Neuronal stem cell (in vitro differentiated cells): ENCODE measurements at regions not wholly inside any gene's neighbourhood (a gene's known extent, or its start where the extent isn't known, plus 50 kb on each side); places are given as distances from the start of the nearest gene placed in this dataset.

Experiments
- DNase-seq: peaks from one replicate; pipeline ENCODE4 v3.0.0-alpha.2; 2013; ENCODE audit warnings: low spot score
- H2AFZ ChIP-seq: one replicate; pipeline ENCODE4 v1.6.1; 2013; ENCODE audit warnings: mild to moderate bottlenecking, low read length, inconsistent platforms
- H2AK5ac ChIP-seq: 2 replicates; pipeline ENCODE4 v1.6.1; 2013; ENCODE audit warnings: low read depth, mild to moderate bottlenecking, inconsistent platforms, low read length, moderate library complexity, mixed read lengths
- H2BK120ac ChIP-seq: 2 replicates; pipeline ENCODE4 v1.6.1; 2013; ENCODE audit warnings: low read depth, mild to moderate bottlenecking, inconsistent platforms, low read length, moderate library complexity, mixed read lengths
- H2BK12ac ChIP-seq: one replicate; pipeline ENCODE4 v1.6.1; 2013; ENCODE audit warnings: low read length, inconsistent platforms
- H2BK15ac ChIP-seq: 2 replicates; pipeline ENCODE4 v1.6.1; 2013; ENCODE audit warnings: mild to moderate bottlenecking, low read length, inconsistent platforms, mixed read lengths
- H2BK5ac ChIP-seq: one replicate; pipeline ENCODE4 v1.6.1; 2013; ENCODE audit warnings: inconsistent platforms, mild to moderate bottlenecking, low read length, moderate library complexity
- H3K14ac ChIP-seq: one replicate; pipeline ENCODE4 v1.6.1; 2013; ENCODE audit warnings: low read length, inconsistent platforms
- H3K18ac ChIP-seq: 2 replicates; pipeline ENCODE4 v1.6.1; 2013; ENCODE audit warnings: low read length, inconsistent platforms
- H3K23ac ChIP-seq: 2 replicates; pipeline ENCODE4 v1.6.1; 2013; ENCODE audit warnings: low read depth, mild to moderate bottlenecking, mixed read lengths, low read length, inconsistent platforms; ENCODE audit not compliant: poor library complexity
- H3K27ac ChIP-seq: replicated peaks from 3 replicates; pipeline ENCODE4 v1.5.1; 2013; ENCODE audit warnings: low read length, inconsistent platforms
- H3K27me3 ChIP-seq, 3 experiments: 2 replicates each; pipeline ENCODE4 v1.6.1; 2013; ENCODE audit warnings: low read length in 3 of 3, mild to moderate bottlenecking in 2 of 3, inconsistent platforms in 1 of 3, low read depth in 1 of 3, mixed read lengths in 1 of 3, moderate library complexity in 1 of 3; ENCODE audit not compliant: control insufficient read depth in 3 of 3, insufficient read depth in 3 of 3
- H3K36me3 ChIP-seq, 2 donors: replicated peaks in 1 of 2; 2 replicates each; pipeline ENCODE4 v1.6.1; 2013; ENCODE audit warnings: low read length in 2 of 2; ENCODE audit not compliant: control insufficient read depth in 2 of 2, insufficient read depth in 2 of 2
- H3K4ac ChIP-seq: 2 replicates; pipeline ENCODE4 v1.6.1; 2013; ENCODE audit warnings: inconsistent platforms, mild to moderate bottlenecking, low read length, moderate library complexity
- H3K4me1 ChIP-seq, 2 donors: 1 replicate in 1 of 2; 2 replicates in 1 of 2; pipeline ENCODE4 v1.6.1; 2013; ENCODE audit warnings: low read length in 2 of 2, low read depth in 1 of 2; ENCODE audit not compliant: control insufficient read depth in 2 of 2, insufficient read depth in 1 of 2
- H3K4me2 ChIP-seq: one replicate; pipeline ENCODE4 v1.6.1; 2013; ENCODE audit warnings: mild to moderate bottlenecking, low read length, inconsistent platforms; ENCODE audit not compliant: insufficient read depth, poor library complexity, severe bottlenecking
- H3K4me3 ChIP-seq, 2 donors: 2 replicates each; pipeline ENCODE4 v1.5.1; 2013; ENCODE audit warnings: low read length in 2 of 2, mild to moderate bottlenecking in 2 of 2, inconsistent platforms in 1 of 2, moderate library complexity in 1 of 2
- H3K79me1 ChIP-seq: one replicate; pipeline ENCODE4 v1.6.1; 2013; ENCODE audit warnings: low read depth, mild to moderate bottlenecking, inconsistent platforms, low read length, moderate library complexity
- H3K9ac ChIP-seq: one replicate; pipeline ENCODE4 v1.6.1; 2013; ENCODE audit warnings: mild to moderate bottlenecking, low read depth, low read length, inconsistent platforms; ENCODE audit not compliant: poor library complexity
- H3K9me3 ChIP-seq, 2 donors: replicated peaks in 1 of 2; 2 replicates each; pipeline versions ENCODE3 to v1.6.1; 2013; ENCODE audit warnings: low read length in 2 of 2, mild to moderate bottlenecking in 2 of 2, inconsistent platforms in 1 of 2, low read depth in 1 of 2, mixed read lengths in 1 of 2, moderate library complexity in 1 of 2; ENCODE audit not compliant: control insufficient read depth in 2 of 2, insufficient read depth in 1 of 2
- H4K8ac ChIP-seq: one replicate; pipeline ENCODE4 v1.6.1; 2013; ENCODE audit warnings: low read depth, mild to moderate bottlenecking, inconsistent platforms, low read length, moderate library complexity
- H4K91ac ChIP-seq: one replicate; pipeline ENCODE4 v1.6.1; 2013; ENCODE audit warnings: low read length, low read depth, mild to moderate bottlenecking, inconsistent platforms; ENCODE audit not compliant: poor library complexity
- WGBS, 2 donors: extraction: QIAGEN DNeasy Blood & Tissue Kit; methylation state at CpG; one replicate each; pipeline ENCODE4 v1.1.7; 2013; ENCODE audit warnings: missing lambda C conversion rate in 2 of 2, mixed read lengths in 1 of 2; ENCODE audit not compliant: insufficient read length in 2 of 2, insufficient replicate concordance in 1 of 2; ENCODE audit errors: extremely low coverage in 2 of 2; 5-methylcytosine and 5-hydroxymethylcytosine counted together

- Histone ChIP-seq H2BK120ac (peak overlapping the region; percentile 1), H4K91ac (no peak overlapping the region), H4K8ac (no peak overlapping the region), H2AFZ (no peak overlapping the region), H2BK5ac (no peak overlapping the region), H2BK12ac (no peak overlapping the region), H3K4ac (no peak overlapping the region), H3K79me1 (no peaks in the 10 kb centered on the region), H2AK5ac (no peak overlapping the region), H3K4me1 (peaks cover 0 to 18% of the 10 kb centered on the region in 2 donors), H3K23ac (no peak overlapping the region), H3K9ac (no peak overlapping the region), H2BK15ac (peak overlapping the region; percentile 10), H3K18ac (no peak overlapping the region), H3K36me3 (no peaks in the 10 kb centered on the region), H3K4me3 (no peak overlapping the region), H3K9me3 (peaks cover 0 to 3% of the 10 kb centered on the region in 2 donors), H3K14ac (no peak overlapping the region), H3K27ac (no peak overlapping the region), H3K4me2 (no peak overlapping the region), H3K27me3 (peaks cover 0 to 2% (median 0%) of the 10 kb centered on the region in 3 experiments)
- DNase-seq, result no peak
- WGBS, 2 donors, result no CpG with 5 or more reads among the region's 3 CpGs
Measured at GRCh38 chr2:2640818-2641217, 309.7 kb upstream of the MYT1L start.

- Histone ChIP-seq H3K18ac (no peak overlapping the region), H2BK120ac (no peak overlapping the region), H3K9ac (no peak overlapping the region), H4K91ac (peak overlapping the region; percentile 47), H2BK15ac (no peak overlapping the region), H3K4ac (no peak overlapping the region), H2AK5ac (no peak overlapping the region), H3K4me2 (no peak overlapping the region), H3K36me3 (no peaks in the 10 kb centered on the region), H3K4me3 (no peak overlapping the region), H3K14ac (no peak overlapping the region), H2AFZ (no peak overlapping the region), H3K79me1 (no peaks in the 10 kb centered on the region), H4K8ac (no peak overlapping the region), H3K27me3 (peaks cover 0 to 2% (median 0%) of the 10 kb centered on the region in 3 experiments), H2BK12ac (no peak overlapping the region), H3K9me3 (peaks cover 0 to 3% of the 10 kb centered on the region in 2 donors), H3K23ac (no peak overlapping the region), H3K27ac (no peak overlapping the region), H2BK5ac (no peak overlapping the region), H3K4me1 (peaks cover 0 to 18% of the 10 kb centered on the region in 2 donors)
- WGBS, 2 donors, result no CpG with 5 or more reads among the region's 7 CpGs
- no peak for DNase-seq
Measured at GRCh38 chr2:2640371-2640770, 309.3 kb upstream of the MYT1L start.

GRCh38 chr2:2639251-2640139 is 308.4 kb upstream of the MYT1L start:
- Histone ChIP-seq H3K4me2 (no peak overlapping the region), H2AFZ (no peak overlapping the region), H3K18ac (peak overlapping the region; percentile 1), H3K27me3 (peaks cover 0 to 2% (median 0%) of the 10 kb centered on the region in 3 experiments), H3K4me3 (no peak overlapping the region), H2AK5ac (peak overlapping the region; percentile 11), H3K9me3 (peaks cover 0 to 3% of the 10 kb centered on the region in 2 donors), H3K4ac (no peak overlapping the region), H3K27ac (no peak overlapping the region), H4K8ac (no peak overlapping the region), H3K9ac (no peak overlapping the region), H3K23ac (no peak overlapping the region), H2BK120ac (no peak overlapping the region), H4K91ac (no peak overlapping the region), H3K4me1 (peaks cover 0 to 18% of the 10 kb centered on the region in 2 donors), H3K36me3 (no peaks in the 10 kb centered on the region), H2BK5ac (no peak overlapping the region), H2BK15ac (no peak overlapping the region), H3K79me1 (no peaks in the 10 kb centered on the region), H2BK12ac (no peak overlapping the region), H3K14ac (no peak overlapping the region)
- no peak for DNase-seq
- WGBS, 2 donors, result no CpG with 5 or more reads among the region's 31 CpGs

GRCh38 chr2:2638547-2639220 is 307.6 kb upstream of the MYT1L start:
- no peaks in the 10 kb centered on the region for H3K79me1 ChIP-seq
- H2BK12ac ChIP-seq, result no peak overlapping the region
- H3K36me3 ChIP-seq, result no peaks in the 10 kb centered on the region
- no peak overlapping the region for H3K4me3 ChIP-seq
- peak overlapping the region; percentile 67 for H3K18ac ChIP-seq
- no peak overlapping the region for H3K23ac ChIP-seq
- peaks cover 0 to 18% of the 10 kb centered on the region in 2 donors for H3K4me1 ChIP-seq
- peak overlapping the region; percentile 30 for H2AK5ac ChIP-seq
- H4K8ac ChIP-seq, result no peak overlapping the region
- H2BK120ac ChIP-seq, result peak overlapping the region; percentile 35
- no peaks in the 10 kb centered on the region for H3K27me3 ChIP-seq
- DNase-seq, result no peak
- H2BK5ac ChIP-seq, result no peak overlapping the region
- no peak overlapping the region for H3K27ac ChIP-seq
- H3K4ac ChIP-seq, result no peak overlapping the region
- H3K14ac ChIP-seq, result no peak overlapping the region
- peaks cover 0 to 2% of the 10 kb centered on the region in 2 donors for H3K9me3 ChIP-seq
- H4K91ac ChIP-seq, result no peak overlapping the region
- H3K9ac ChIP-seq, result no peak overlapping the region
- H2BK15ac ChIP-seq, result peak overlapping the region; percentile 46
- no CpG with 5 or more reads among the region's 11 CpGs for WGBS, 2 donors
- H2AFZ ChIP-seq, result no peak overlapping the region
- H3K4me2 ChIP-seq, result no peak overlapping the region
